ENCODE measurements at regions not wholly inside any gene's neighbourhood (a gene's known extent, or its start where the extent isn't known, plus 50 kb on each side); places are given as distances from the start of the nearest gene placed in this dataset.

GRCh38 chr4:147326591-147326990, 154.3 kb upstream of the EDNRA start:
- Histone ChIP-seq H3K79me1 (ENCODE audit: low read depth, low read length) (no peaks in the 10 kb centered on the region), H2AFZ (ENCODE audit: low read length) (no peak overlapping the region), H3K36me3 (ENCODE audit: control insufficient read depth in 2 of 4, insufficient read depth in 4 of 4, low read length in 3 of 4) (no peaks in the 10 kb centered on the region), H2AK5ac (ENCODE audit: low read depth, low read length) (no peak overlapping the region), H3K14ac (ENCODE audit: insufficient read length) (no peak overlapping the region), H3K56ac (replicated peaks; ENCODE audit: insufficient read length, low read depth, low read length) (no peak overlapping the region), H3K9ac (replicated peaks in 1 of 4; ENCODE audit: extremely low read depth in 1 of 4, low read depth in 3 of 4, low read length in 3 of 4) (no peak overlapping the region), H2BK12ac (ENCODE audit: low read depth, low read length) (no peak overlapping the region), H3K9me3 (ENCODE audit: insufficient read depth in 2 of 2, low read depth in 1 of 2, low read length in 1 of 2) (no peaks in the 10 kb centered on the region), H3K4me2 (ENCODE audit: insufficient read depth in 1 of 2, low read depth in 2 of 2, low read length in 2 of 2) (no peak overlapping the region), H2BK15ac (ENCODE audit: low read length) (no peak overlapping the region), H3K23me2 (ENCODE audit: low read depth, low read length) (no peaks in the 10 kb centered on the region), H3K23ac (ENCODE audit: insufficient read length) (no peak overlapping the region), H2BK5ac (ENCODE audit: low read depth, low read length) (no peak overlapping the region), H3K27me3 (replicated peaks in 1 of 4; ENCODE audit: control insufficient read depth in 3 of 4, extremely low read depth in 1 of 4, insufficient read depth in 3 of 4, low read length in 3 of 4) (no peaks in the 10 kb centered on the region), H2BK20ac (ENCODE audit: low read length) (no peak overlapping the region), H3K4me3 (ENCODE audit: extremely low read depth in 1 of 4, insufficient read depth in 2 of 4, low read depth in 3 of 4, low read length in 4 of 4) (no peak overlapping the region), H3K4ac (replicated peaks; ENCODE audit: insufficient read length, low read depth, low read length) (no peak overlapping the region), H4K8ac (ENCODE audit: extremely low read depth, insufficient read depth, low read length) (no peak overlapping the region), H3K79me2 (ENCODE audit: control insufficient read depth in 1 of 2, insufficient read depth in 2 of 2, low read length in 2 of 2) (no peaks in the 10 kb centered on the region), H4K91ac (replicated peaks; ENCODE audit: insufficient read length, low read length) (no peak overlapping the region), H4K20me1 (replicated peaks in 1 of 2; ENCODE audit: control insufficient read depth in 1 of 2, insufficient read depth in 2 of 2, low read length in 2 of 2) (no peaks in the 10 kb centered on the region), H3K18ac (ENCODE audit: extremely low read depth, low read length) (no peak overlapping the region), H3K4me1 (replicated peaks in 1 of 4; ENCODE audit: control insufficient read depth in 3 of 4, insufficient read depth in 4 of 4, low read length in 3 of 4) (no peaks in the 10 kb centered on the region), H2BK120ac (replicated peaks; ENCODE audit: low read depth, low read length) (no peak overlapping the region), H3K27ac (ENCODE audit: low read depth, low read length) (no peak overlapping the region), H4K5ac (ENCODE audit: insufficient read length, low read depth, low read length) (no peak overlapping the region)
- no peak for FAIRE-seq
- DNase-seq (ENCODE audit: low read depth in 1 of 2, low spot score in 2 of 2) = no peak
- TF ChIP-seq SRF (IDR thresholded peaks at IDR 0.05; ENCODE audit: low read depth, low read length) (no peak), HDAC2 (IDR thresholded peaks at IDR 0.05; ENCODE audit: borderline replicate concordance in 1 of 2, low read depth in 2 of 2, low read length in 2 of 2) (no peak), RXRA (IDR thresholded peaks at IDR 0.05; ENCODE audit: insufficient read depth, low read depth, low read length) (no peak), RNF2 (IDR thresholded peaks at IDR 0.05; ENCODE audit: borderline replicate concordance, low read depth, low read length, missing control alignments, poor library complexity, severe bottlenecking) (no peak), PHF8 (conservative IDR thresholded peaks at IDR 0.05; ENCODE audit: low read depth, low read length) (no peak), SIN3A (conservative IDR thresholded peaks at IDR 0.05 in 1 of 2, IDR thresholded peaks at IDR 0.05 in 1 of 2; ENCODE audit: low read depth in 1 of 2, low read length in 2 of 2) (no peak)
- TF ChIP-seq, protein P1, sequence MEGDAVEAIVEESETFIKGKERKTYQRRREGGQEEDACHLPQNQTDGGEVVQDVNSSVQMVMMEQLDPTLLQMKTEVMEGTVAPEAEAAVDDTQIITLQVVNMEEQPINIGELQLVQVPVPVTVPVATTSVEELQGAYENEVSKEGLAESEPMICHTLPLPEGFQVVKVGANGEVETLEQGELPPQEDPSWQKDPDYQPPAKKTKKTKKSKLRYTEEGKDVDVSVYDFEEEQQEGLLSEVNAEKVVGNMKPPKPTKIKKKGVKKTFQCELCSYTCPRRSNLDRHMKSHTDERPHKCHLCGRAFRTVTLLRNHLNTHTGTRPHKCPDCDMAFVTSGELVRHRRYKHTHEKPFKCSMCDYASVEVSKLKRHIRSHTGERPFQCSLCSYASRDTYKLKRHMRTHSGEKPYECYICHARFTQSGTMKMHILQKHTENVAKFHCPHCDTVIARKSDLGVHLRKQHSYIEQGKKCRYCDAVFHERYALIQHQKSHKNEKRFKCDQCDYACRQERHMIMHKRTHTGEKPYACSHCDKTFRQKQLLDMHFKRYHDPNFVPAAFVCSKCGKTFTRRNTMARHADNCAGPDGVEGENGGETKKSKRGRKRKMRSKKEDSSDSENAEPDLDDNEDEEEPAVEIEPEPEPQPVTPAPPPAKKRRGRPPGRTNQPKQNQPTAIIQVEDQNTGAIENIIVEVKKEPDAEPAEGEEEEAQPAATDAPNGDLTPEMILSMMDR (IDR thresholded peaks at IDR 0.05; ENCODE audit: control extremely low read depth in 1 of 3, insufficient read depth in 1 of 3, low read depth in 1 of 3, low read length in 3 of 3) = no peak
- TF ChIP-seq, protein P2, sequence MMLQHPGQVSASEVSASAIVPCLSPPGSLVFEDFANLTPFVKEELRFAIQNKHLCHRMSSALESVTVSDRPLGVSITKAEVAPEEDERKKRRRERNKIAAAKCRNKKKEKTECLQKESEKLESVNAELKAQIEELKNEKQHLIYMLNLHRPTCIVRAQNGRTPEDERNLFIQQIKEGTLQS (IDR thresholded peaks at IDR 0.05; ENCODE audit: insufficient read depth, low read depth, low read length) = no peak
- TF ChIP-seq, protein P3, sequence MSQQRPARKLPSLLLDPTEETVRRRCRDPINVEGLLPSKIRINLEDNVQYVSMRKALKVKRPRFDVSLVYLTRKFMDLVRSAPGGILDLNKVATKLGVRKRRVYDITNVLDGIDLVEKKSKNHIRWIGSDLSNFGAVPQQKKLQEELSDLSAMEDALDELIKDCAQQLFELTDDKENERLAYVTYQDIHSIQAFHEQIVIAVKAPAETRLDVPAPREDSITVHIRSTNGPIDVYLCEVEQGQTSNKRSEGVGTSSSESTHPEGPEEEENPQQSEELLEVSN (IDR thresholded peaks at IDR 0.05) = no peak
- CTCF ChIA-PET (ENCODE audit: partially characterized antibody) = no interaction called here
- POLR2A ChIA-PET (ENCODE audit: partially characterized antibody) = no interaction called here
